Ishikawa (cell line): ENCODE measurements at regions not wholly inside any gene's neighbourhood (a gene's known extent, or its start where the extent isn't known, plus 50 kb on each side); places are given as distances from the start of the nearest gene placed in this dataset.

Experiments
- CEBPB ChIP-seq: IDR thresholded peaks from 2 replicates; pipeline ENCODE4 v1.6.1; 2012
- EGR1 ChIP-seq: IDR thresholded peaks from 2 replicates; pipeline ENCODE4 v1.6.1; 2012
- EP300 ChIP-seq: IDR thresholded peaks from 2 replicates; pipeline ENCODE4 v1.6.1; 2012; ENCODE audit warnings: borderline replicate concordance
- FOXM1 ChIP-seq: IDR thresholded peaks from 2 replicates; pipeline ENCODE4 v1.6.1; 2012; ENCODE audit warnings: low read depth, borderline replicate concordance
- NFIC ChIP-seq: IDR thresholded peaks from 2 replicates; pipeline ENCODE4 v1.6.1; 2012
- RAD21 ChIP-seq: IDR thresholded peaks from 2 replicates; pipeline ENCODE4 v1.6.1; 2012; ENCODE audit warnings: low read depth
- TAF1 ChIP-seq: IDR thresholded peaks from 2 replicates; pipeline ENCODE4 v1.6.1; 2012; ENCODE audit warnings: low read depth, mild to moderate bottlenecking
- TCF12 ChIP-seq: IDR thresholded peaks from 2 replicates; pipeline ENCODE4 v1.6.1; 2012; ENCODE audit warnings: low read depth
- YY1 ChIP-seq: IDR thresholded peaks from 2 replicates; pipeline ENCODE4 v1.6.1; 2012; ENCODE audit warnings: low read depth
- TF ChIP-seq, protein P1 (sequence below): IDR thresholded peaks from 2 replicates; pipeline ENCODE4 v1.6.1; 2012; ENCODE audit warnings: low read depth, mild to moderate bottlenecking
- TF ChIP-seq, protein P2 (sequence below): IDR thresholded peaks from 2 replicates; pipeline ENCODE4 v1.6.1; 2012
- TF ChIP-seq, protein P3 (sequence below): IDR thresholded peaks from 2 replicates; pipeline ENCODE4 v1.6.1; 2012

DNA sequence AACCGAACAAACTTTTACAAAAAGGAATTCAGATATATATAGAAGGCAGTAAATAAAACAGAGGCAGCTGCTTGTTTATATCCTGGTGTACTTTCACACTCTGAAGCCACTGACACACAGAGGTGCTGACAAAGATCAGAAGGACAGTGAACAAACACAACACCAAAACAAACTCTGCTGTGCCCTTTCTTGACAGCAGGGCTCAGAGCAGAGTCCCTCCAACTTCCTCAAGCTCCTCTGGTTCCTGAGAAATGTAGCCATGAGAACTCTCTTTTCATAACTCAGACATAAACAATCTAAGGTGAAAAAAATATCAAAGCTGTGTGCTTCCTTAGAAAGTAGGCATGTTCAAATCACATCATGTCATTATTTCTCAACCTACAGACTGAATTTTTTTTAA is 1052.8 kb upstream of the SPRY2 start:
- TF ChIP-seq TCF12 (no peak), RAD21 (no peak), YY1 (no peak), EP300 (no peak), TAF1 (no peak), NFIC (no peak), EGR1 (no peak), CEBPB (no peak), FOXM1 (no peak)
- TF ChIP-seq, protein P1, sequence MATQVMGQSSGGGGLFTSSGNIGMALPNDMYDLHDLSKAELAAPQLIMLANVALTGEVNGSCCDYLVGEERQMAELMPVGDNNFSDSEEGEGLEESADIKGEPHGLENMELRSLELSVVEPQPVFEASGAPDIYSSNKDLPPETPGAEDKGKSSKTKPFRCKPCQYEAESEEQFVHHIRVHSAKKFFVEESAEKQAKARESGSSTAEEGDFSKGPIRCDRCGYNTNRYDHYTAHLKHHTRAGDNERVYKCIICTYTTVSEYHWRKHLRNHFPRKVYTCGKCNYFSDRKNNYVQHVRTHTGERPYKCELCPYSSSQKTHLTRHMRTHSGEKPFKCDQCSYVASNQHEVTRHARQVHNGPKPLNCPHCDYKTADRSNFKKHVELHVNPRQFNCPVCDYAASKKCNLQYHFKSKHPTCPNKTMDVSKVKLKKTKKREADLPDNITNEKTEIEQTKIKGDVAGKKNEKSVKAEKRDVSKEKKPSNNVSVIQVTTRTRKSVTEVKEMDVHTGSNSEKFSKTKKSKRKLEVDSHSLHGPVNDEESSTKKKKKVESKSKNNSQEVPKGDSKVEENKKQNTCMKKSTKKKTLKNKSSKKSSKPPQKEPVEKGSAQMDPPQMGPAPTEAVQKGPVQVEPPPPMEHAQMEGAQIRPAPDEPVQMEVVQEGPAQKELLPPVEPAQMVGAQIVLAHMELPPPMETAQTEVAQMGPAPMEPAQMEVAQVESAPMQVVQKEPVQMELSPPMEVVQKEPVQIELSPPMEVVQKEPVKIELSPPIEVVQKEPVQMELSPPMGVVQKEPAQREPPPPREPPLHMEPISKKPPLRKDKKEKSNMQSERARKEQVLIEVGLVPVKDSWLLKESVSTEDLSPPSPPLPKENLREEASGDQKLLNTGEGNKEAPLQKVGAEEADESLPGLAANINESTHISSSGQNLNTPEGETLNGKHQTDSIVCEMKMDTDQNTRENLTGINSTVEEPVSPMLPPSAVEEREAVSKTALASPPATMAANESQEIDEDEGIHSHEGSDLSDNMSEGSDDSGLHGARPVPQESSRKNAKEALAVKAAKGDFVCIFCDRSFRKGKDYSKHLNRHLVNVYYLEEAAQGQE, result no peak
- TF ChIP-seq, protein P2, sequence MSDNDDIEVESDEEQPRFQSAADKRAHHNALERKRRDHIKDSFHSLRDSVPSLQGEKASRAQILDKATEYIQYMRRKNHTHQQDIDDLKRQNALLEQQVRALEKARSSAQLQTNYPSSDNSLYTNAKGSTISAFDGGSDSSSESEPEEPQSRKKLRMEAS, result no peak
- TF ChIP-seq, protein P3, sequence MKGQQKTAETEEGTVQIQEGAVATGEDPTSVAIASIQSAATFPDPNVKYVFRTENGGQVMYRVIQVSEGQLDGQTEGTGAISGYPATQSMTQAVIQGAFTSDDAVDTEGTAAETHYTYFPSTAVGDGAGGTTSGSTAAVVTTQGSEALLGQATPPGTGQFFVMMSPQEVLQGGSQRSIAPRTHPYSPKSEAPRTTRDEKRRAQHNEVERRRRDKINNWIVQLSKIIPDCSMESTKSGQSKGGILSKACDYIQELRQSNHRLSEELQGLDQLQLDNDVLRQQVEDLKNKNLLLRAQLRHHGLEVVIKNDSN, result no peak
